Inferior parietal cortex (tissue), 1 donor: ENCODE measurements at regions not wholly inside any gene's neighbourhood (a gene's known extent, or its start where the extent isn't known, plus 50 kb on each side); places are given as distances from the start of the nearest gene placed in this dataset.
A peak's percentile ranks its signal among the peaks of the same experiment; 100 is the strongest.

Experiments used
- DNase-seq: peaks from one replicate; pipeline ENCODE4 v3.0.0-alpha.2; 2016; ENCODE audit errors: extremely low spot score

DNA sequence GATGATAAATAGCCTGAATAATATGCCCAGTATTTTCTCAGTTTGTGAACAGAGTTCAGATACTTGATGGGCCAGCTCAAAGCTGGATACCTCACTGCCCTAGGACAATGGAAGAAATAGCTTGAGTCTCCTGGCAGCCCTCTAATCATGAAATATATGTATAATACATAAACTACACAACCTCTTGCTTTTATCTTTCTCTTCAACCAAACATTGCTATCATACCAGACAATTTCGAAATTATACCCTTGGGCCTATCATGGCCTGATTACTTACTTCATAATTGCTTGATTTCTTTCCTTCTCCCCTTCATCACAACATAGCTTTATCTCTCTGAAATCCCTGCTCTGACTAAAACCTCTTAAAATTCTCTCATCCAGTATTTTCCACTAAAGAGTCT is 1144.9 kb upstream of the C9orf72 start:
- DNase-seq = no peak

DNA sequence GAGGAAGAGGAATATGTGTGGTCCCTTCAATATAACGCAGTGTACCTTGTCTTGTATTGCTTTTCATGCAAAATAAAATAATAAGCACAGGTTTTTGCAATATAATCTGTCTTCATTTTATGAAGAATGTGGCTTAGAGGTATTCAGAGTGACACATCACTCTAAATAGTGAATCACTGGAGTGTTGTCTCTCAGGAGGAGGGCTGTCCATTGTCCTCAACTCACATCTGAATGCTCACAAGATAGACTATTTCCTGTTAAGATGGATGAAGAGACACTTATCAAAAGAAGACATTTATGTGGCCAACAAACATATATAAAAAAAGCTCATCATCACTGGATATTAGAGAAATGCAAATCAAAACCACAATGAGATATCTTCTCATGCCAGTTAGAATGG is 1147.5 kb upstream of the C9orf72 start:
- no peak for DNase-seq

DNA sequence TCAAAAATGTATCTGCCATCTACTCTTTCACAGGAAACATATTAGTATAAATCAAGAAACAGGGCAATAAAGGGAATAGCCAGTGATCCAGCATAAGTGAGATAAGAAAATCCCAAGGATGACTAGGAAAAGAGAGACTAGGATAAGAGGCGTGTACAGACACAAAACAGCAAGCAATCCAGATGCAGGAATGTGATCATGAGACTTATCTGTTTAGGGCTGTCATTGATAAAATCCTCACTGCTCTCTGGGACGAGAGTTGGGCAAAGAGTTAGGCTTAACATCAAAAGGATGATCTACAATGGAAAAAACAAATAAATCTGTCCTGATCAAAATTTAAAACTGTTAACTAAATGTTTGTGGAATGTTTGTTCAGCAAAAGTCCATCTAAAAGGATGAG is 1156.8 kb upstream of the C9orf72 start:
- DNase-seq = no peak

DNA sequence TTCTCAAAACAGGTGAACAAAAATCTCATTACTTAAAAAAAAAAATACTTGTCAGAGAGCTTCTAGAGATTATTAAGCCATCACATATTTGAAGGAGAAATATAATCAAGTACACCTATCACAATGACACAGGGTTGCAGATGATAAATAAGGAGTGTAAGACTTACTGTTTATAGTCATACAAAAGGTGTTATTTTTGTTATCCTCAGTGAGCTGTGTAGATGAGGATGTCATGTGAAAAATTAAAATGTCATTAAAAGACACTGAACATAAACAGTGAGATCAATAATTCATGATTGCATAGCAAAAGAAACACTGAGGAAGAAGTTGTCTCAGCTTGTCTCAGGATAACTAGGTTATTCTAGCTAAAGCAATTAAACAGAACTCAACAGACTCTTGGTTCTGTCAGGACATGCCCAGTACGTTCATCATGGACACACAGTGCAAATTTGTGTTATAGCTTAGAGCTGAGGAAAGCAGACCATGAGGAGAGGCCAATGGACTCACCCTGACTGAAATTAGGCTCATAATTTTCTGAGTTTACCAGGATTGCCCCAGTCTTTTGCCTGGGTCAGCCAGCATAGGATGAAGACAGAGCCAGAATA is 1162.6 kb upstream of the C9orf72 start:
- DNase-seq = no peak

DNA sequence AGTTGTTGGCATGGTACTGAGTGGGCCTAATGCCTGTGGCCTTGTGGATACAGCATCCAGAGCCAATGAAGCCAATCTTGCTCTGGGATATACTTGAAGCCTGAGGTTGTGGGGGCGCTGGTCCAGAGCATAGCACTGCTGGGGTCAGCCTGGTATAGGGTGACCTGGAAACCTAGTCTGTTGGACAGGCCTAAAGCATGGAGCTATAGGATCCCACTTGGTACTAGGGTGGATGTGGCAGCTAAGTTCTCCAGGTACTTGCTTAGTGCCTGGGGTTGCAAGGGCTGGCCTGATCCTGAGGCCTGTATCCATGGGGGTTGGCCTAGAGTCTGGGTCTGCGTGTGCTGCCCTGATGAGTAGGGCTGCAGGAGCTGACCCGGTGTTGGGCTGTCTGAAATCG is 1168.2 kb upstream of the C9orf72 start:
- DNase-seq = no peak

DNA sequence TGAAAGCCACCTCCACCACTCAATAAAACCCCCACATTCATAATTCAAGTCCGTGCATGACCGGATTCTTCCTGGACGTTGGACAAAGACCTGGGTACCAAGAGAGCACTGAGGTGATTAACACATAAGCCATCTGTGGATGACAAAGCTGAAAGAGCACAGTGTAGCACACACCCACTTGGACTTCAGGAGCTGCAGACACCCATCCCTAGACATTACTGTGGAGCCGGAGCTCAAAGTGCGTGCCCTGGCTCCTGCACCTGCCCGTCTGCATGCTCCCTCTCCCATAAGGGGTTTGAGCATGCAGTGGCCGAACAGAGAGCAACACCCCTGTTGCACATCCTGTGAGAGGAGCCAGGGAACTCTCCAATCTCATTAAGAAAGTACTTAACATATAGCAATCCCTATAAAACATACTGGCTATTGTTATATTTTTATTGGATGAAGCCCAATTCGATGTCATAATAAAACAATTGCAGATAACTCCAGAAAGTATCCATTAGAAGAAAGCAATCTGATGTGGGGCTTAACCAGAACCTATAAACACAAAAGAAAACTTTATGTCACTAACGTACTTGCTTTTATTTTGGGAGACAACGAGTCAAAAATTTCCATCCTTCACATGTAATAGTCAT is 1174.2 kb upstream of the C9orf72 start:
- no peak for DNase-seq

DNA sequence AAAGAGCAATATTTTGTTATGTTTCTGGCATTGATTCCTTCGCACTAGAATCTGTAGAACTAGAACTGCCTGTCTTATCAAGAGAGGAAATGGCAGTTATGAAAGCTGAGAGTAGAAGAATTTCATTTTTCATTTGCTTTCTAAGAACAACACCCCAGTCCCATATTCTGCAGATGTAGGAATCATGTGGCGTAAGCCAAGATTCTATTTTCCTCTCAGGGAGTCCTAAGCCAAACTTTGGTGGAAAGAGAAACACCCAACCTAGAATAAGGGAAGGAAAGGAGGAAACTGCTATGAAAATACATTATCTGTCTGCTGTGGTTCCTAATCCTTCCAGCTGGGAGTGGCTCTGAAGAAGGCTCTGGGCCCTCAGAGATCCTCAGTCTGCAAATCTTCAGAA is 1176.9 kb upstream of the C9orf72 start:
- no peak for DNase-seq

DNA sequence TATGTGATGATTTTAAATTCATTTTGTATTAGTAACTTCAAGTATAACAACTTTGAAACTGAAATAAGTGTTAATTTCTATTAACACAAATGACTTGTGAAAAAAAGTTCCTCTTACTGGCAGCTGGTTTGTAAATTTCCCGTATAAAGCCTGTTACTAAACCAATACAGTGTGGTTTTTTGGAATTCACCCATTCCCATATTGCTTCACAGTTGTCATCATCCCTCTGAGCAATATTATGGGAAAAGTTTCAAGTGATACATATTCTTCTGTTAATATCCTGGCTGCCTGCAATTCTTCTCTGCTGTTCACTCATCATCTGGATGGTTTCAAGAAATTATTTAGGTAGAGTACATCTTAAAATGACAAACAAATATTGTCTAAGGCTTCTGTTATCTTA is 1185.1 kb upstream of the C9orf72 start:
- DNase-seq = no peak

DNA sequence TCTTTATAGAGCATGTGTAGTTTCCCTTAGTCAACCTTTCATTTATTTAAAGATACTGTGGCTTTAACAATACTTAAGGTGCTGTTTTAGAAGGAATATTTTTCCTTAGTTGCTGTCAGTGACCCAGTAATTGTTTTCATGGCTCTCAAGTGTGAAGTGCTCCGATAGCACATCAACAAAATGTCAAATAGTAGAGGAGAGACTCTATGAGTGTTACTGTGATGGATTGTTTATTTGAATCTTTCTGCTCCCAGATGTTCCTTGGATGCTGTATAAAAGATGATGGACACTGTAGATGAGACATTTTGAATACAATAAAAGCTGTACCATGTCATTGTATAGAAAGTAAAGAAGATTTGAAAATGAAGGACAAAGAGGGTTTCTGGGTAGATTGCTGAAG is 1185.7 kb upstream of the C9orf72 start:
- DNase-seq = no peak

DNA sequence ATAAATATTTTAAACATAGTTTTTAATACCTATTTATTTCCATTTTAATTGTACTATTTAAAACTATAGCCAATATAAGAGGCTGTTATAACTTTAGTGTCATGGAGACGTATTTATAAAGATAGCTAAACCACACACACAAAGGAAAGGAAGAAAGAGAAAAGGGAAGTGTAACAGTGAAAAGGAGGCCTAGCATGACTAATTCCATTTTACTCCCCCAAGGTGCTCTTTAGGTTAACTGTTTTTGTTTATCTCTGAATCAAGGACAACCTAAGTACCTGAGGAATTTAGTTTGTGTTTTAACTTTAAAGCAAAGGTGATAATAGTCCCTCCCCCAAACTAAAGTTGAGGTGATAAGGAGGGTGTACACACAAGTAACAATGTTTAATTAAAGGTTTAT is 1188.9 kb upstream of the C9orf72 start:
- no peak for DNase-seq

DNA sequence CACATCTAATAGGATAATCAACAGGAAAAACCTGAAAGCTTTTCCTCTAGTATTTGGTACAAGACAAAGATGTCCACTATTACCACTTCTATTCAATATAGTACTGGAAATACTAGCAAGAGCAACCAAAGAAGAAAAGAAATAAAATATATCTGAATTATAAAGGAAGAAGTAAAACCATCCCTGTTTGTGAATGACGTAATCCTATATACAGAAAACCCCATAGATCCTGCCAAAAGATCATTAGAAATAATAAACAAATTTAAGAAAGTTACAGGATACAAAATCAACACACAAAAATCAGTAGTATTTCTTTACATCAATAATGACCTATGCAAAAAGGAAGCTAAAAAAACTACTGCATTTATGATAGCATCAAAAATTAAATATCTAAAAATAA is 1191.3 kb upstream of the C9orf72 start:
- no peak for DNase-seq

DNA sequence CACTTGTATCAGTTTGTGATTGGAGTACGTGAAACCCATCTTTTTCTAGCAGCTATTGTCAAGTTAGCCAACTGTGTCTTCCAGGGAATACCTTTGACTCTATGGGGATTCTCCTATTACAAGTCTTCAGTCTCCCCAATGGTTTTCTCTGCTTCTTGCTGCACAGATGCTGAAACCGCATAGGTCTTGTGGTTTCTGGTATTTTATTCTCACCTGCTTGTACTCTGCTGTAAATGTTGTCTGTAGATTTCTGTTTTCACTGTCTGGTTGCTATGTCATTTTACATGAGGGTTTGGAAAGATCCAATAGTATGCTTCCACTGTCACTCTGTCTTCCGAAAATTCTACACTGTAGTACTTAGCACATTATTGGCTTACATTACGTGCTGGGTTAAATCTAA is 1196.9 kb upstream of the C9orf72 start:
- DNase-seq = no peak

DNA sequence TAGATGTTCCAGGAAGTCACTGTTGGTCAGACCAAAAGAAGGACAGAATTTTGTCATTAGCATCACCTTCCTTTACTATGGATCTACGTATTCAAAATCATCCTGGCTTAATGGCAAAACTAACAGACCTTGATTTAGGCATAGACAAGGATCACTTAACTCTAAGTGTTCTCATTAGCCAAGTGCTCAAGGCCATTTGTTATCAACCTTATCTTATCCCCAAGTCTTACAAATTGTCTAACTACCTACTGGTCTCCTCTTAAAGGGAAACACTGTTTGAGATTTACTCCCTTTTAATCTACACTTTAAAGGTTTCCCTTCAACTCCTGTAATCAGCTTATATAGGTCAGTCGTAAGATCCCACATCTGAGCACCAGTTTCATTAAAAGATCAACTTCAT is 1197.5 kb upstream of the C9orf72 start:
- no peak for DNase-seq

DNA sequence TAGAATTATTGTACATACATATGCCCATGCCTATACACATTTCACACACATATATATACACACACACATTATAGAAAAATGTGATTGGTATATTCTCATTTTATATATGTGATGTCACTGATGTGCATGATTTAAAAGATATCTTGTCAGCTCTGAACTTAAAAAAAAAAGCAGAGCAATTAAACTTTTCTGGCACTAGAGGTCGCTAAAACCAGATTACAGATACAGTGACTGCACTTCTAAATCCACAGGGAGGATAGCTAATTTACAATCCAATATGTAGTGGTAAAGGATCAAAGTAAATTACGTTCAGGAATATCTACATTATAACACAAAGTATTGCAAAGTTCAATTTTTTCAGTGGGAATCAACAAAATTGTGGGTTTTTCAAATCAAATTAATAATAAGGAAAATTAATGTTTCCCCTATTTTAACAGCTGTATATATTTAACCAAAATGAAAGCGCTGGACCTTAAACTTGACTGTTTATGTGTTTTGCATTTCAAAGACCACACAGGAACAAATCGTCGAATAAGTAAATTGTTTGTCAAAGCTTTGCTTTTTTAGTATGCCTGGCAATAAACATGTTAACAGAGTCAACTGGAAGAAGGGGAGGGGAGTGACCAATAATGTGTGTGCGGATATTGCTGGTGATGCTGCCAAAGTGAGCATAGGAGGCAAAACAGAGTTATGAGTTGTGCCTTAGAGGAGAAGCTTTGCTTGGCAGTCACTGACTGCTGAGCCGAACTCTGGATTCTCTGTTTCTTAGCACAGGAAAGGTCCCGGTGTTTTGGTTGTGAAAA is 1201.4 kb upstream of the C9orf72 start:
- DNase-seq = peak; percentile 63

DNA sequence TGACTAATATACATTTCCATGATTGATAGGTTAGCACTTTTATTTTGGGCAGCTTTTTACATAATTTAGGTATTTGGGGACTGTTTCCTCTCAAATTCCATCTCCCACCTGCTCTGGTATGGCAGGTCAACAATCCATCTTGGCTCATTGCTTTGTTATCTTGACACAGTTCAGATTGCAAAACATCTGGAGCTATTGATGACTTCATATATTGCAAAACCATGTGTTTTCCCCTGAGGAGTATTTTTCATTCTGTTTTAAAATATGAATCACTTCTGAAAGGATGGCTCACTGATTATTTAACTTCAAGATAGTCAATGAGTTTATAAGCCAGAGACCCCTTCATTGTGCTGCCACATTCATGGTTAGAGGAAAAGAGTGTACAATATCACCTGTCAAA is 1206.0 kb upstream of the C9orf72 start:
- DNase-seq = no peak

DNA sequence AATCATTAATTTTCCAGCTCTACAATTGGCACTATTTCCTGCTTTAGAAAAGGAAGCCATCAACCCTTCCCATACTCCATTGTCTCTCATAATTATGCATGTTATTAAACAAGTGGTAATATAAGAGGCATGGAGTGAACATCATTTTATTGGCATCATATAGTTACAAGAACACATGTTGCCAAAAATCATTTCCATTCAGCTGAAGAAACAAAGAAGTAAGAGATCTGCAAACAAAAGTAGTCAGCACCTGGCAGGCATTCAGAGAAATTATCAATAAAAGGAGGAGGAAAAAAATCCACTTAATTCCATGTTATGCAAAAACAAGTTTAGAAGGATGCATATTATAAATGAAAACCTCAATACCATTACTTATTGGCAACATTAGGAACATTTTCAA is 1208.2 kb upstream of the C9orf72 start:
- DNase-seq = no peak

DNA sequence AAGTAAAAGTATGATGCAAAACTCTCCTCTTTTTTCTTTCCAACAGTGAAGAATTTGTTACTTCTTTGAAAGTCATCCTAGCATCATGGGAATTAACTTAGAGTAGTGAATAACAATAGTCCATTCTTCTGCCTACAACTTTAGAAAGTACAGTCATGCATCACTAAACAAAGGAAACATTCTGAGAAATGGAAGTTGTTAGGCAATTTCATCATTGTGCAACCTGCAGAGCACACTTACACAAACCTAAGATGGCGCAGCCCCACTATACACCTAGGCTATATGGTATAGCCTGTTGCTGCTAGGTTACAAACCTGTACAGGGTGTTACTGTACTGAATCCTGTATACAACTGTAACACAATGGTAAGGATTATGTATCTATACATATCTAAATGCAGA is 1209.3 kb upstream of the C9orf72 start:
- no peak for DNase-seq

DNA sequence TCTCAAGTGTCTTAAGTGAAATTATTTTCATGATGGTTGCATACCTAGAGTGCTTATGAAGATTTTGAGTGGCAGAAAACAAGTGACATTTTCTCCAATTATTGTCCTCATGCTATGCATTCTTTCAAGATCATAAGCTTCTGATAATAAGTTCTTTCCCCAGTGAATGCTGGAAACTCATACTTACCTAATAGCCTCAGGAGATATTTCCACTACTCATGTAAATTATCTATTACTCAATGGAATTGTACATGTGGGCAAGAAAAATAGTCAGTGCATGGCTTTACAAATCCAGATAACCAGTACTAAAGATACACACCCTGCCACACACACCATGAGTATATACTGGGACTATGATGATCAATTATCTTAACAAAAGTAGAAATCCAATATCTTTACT is 1219.4 kb upstream of the C9orf72 start:
- no peak for DNase-seq

DNA sequence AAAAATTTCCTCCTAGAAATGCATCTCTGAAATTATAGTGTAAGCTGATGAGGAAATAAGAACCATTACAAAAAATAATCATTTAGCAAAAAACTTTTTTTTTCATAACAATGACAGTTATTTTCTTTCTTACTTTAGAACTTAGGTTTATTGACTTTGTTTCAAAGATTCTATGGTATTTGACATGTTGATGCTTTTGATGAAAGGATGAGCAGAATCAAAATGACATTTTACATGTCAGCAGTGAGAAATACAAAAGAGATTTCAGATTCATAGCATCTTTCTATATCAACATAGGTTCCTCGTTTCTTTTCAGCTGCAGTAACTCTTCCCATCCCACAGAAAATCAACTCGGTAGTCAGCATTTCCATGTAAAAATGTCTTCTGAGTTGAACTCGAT is 1226.6 kb upstream of the C9orf72 start:
- no peak for DNase-seq

DNA sequence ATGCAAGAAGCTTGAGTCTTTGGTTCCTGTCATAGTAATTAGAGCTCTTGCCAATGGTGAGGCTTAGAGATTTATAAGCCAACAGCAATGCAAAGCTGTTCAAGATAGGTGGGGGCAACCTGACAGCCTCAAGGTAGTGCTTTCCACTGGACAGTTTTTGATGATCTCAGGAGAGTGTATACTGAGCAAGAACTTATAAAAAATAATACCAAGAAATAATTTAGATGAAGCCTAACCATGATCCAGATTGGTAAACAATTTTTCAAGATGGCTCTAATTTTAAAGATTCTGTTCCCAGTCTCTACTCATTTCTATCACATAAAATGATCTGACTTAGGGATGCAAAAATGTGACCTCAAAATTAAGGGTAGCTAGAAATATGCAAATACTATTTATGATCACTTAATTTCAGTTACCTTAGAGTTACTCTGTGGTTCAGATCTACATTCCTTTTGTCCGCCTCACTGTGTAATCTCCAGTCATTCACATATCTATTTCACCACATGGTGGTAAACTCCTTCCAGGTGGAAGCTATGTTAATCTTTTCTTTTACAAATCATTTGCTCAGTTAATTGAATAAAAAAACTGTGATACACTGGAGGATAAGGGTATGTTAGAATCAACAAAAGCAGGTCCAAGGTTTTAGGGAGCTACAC is 1228.0 kb upstream of the C9orf72 start:
- no peak for DNase-seq

DNA sequence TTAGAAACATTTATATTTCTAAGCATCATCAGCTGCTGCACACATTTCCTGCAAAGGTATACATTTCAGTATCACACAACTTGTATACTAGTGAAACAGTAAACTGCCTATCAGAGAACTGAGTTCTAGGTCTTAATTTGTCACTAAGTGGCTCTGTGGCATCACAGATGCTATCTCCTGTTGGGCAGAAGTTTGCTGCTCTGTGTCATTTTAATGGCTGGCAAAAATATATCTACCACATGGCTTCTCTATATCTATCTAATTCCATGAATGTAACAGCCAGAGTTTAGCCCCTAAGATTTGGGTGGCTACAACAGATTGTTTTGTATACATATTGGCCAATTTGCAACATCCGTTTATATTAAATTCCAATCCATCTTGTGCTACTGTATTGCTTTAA is 1231.9 kb upstream of the C9orf72 start:
- no peak for DNase-seq

DNA sequence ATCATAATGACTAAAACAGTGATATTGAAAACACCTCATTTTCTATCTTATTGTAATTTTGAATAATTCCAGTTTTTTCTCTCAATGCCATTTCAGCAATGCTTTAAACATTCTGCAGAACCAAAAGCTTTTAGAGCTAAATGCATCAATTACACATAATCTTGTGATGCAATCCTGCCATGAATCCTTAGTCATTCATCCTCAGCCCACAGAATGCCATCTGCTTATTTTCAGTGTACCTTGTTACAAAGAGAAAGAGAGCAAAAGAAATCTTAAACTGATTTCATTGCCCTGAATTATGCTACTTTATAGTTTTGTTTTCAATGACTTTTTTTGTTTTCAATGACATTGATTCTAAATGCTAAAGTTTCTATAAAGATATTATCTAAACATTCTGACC is 1234.8 kb upstream of the C9orf72 start:
- peak; percentile 63 for DNase-seq
